MCF 10A (cell line): ENCODE measurements at regions not wholly inside any gene's neighbourhood (a gene's known extent, or its start where the extent isn't known, plus 50 kb on each side); places are given as distances from the start of the nearest gene placed in this dataset.

Experiments
- BruUV-seq: library from RNA; stranded (reverse); fragments of 400-500 nt; replicated peaks from 2 replicates; lab custom pipeline; 2021; lab: Mats Ljungman, UMichigan
- CTCF ChIA-PET: fragments of 300-600 bp; sonication (Branson Sonifier 250); formaldehyde crosslinking; extraction: SDS; loops from one replicate; lab custom pipeline; 2021; ENCODE audit warnings: antibody characterized with exemption, inconsistent platforms; lab: Yijun Ruan, JAX
- POLR2A ChIA-PET: fragments of 300-600, 350-650 bp; sonication (Branson Sonifier 250); formaldehyde crosslinking; extraction: SDS; loops from one replicate; lab custom pipeline; 2020; ENCODE audit warnings: antibody characterized with exemption, inconsistent platforms; lab: Yijun Ruan, JAX
- DNase-seq: peaks from one replicate; pipeline ENCODE4 v3.0.0-alpha.2; 2018; ENCODE audit not compliant: unreplicated experiment
- H3K27ac Mint-ChIP-seq: one replicate; pipeline ENCODE4 v1.8.0; 2022; ENCODE audit warnings: mild to moderate bottlenecking, low read depth, mixed read lengths; ENCODE audit not compliant: unreplicated experiment
- H3K27me3 Mint-ChIP-seq: one replicate; pipeline ENCODE4 v1.8.0; 2022; ENCODE audit warnings: mixed read lengths; ENCODE audit not compliant: insufficient read depth, unreplicated experiment
- H3K36me3 Mint-ChIP-seq: one replicate; pipeline ENCODE4 v1.8.0; 2022; ENCODE audit warnings: mild to moderate bottlenecking, moderate library complexity, mixed read lengths; ENCODE audit not compliant: insufficient read depth, unreplicated experiment
- H3K4me1 Mint-ChIP-seq: one replicate; pipeline ENCODE4 v1.8.0; 2022; ENCODE audit warnings: mixed read lengths; ENCODE audit not compliant: insufficient read depth, unreplicated experiment
- H3K4me3 Mint-ChIP-seq: one replicate; pipeline ENCODE4 v1.8.0; 2022; ENCODE audit warnings: mild to moderate bottlenecking, moderate library complexity, mixed read lengths; ENCODE audit not compliant: unreplicated experiment
- H3K9me3 Mint-ChIP-seq: one replicate; pipeline ENCODE4 v1.8.0; 2022; ENCODE audit warnings: mixed read lengths; ENCODE audit not compliant: unreplicated experiment
- intact Hi-C: fragments of 100-400 bp; cut with micrococcal nuclease; formaldehyde crosslinking; loops from 2 replicates; pipeline ENCODE4 v1.14.1; 2022
- TF ChIP-seq, protein P1 (sequence below): fragments of 200-600 bp; IDR thresholded peaks from one replicate; pipeline ENCODE4 v1.8.0; 2022; ENCODE audit warnings: antibody characterized with exemption, mild to moderate bottlenecking; ENCODE audit not compliant: unreplicated experiment

GRCh38 chr5:52582313-52582712, 205.4 kb upstream of the ITGA1 start:
- DNase-seq = no peak
- intact Hi-C loops = no loop called here
- H3K36me3 Mint-ChIP-seq = no peaks in the 10 kb centered on the region
- ChIA-PET POLR2A (no interaction called here), CTCF (interaction anchor here (0.8 kb wide), 1 partner anchor 9 kb away, joined by 4 read pairs; no protein-coding TSS in a partner anchor)
- H3K4me3 Mint-ChIP-seq = no peak overlapping the region
- H3K4me1 Mint-ChIP-seq = peaks cover 9% of the 10 kb centered on the region
- H3K9me3 Mint-ChIP-seq = no peaks in the 10 kb centered on the region
- peaks cover 50% of the 10 kb centered on the region for H3K27me3 Mint-ChIP-seq
- no peak overlapping the region for H3K27ac Mint-ChIP-seq
- BruUV-seq = no TSS peak
- TF ChIP-seq, protein P1, sequence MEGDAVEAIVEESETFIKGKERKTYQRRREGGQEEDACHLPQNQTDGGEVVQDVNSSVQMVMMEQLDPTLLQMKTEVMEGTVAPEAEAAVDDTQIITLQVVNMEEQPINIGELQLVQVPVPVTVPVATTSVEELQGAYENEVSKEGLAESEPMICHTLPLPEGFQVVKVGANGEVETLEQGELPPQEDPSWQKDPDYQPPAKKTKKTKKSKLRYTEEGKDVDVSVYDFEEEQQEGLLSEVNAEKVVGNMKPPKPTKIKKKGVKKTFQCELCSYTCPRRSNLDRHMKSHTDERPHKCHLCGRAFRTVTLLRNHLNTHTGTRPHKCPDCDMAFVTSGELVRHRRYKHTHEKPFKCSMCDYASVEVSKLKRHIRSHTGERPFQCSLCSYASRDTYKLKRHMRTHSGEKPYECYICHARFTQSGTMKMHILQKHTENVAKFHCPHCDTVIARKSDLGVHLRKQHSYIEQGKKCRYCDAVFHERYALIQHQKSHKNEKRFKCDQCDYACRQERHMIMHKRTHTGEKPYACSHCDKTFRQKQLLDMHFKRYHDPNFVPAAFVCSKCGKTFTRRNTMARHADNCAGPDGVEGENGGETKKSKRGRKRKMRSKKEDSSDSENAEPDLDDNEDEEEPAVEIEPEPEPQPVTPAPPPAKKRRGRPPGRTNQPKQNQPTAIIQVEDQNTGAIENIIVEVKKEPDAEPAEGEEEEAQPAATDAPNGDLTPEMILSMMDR = no peak

GRCh38 chr5:52587131-52587530, 200.6 kb upstream of the ITGA1 start:
- Mint-ChIP-seq H3K9me3 (no peaks in the 10 kb centered on the region), H3K27ac (no peak overlapping the region), H3K4me1 (no peaks in the 10 kb centered on the region), H3K36me3 (no peaks in the 10 kb centered on the region), H3K27me3 (peaks cover 58% of the 10 kb centered on the region), H3K4me3 (no peak overlapping the region)
- ChIA-PET CTCF (no interaction called here), POLR2A (no interaction called here)
- TF ChIP-seq, protein P1 = no peak
- no peak for DNase-seq
- BruUV-seq = no TSS peak
- intact Hi-C loops = no loop called here

- Mint-ChIP-seq H3K36me3 (no peaks in the 10 kb centered on the region), H3K9me3 (no peaks in the 10 kb centered on the region), H3K27me3 (peaks cover 86% of the 10 kb centered on the region), H3K4me1 (no peaks in the 10 kb centered on the region), H3K27ac (no peak overlapping the region), H3K4me3 (no peak overlapping the region)
- intact Hi-C loops = no loop called here
- ChIA-PET CTCF (no interaction called here), POLR2A (no interaction called here)
- no peak for DNase-seq
- no TSS peak for BruUV-seq
- TF ChIP-seq, protein P1 = no peak
Measured at GRCh38 chr5:52597625-52598024, 190.1 kb upstream of the ITGA1 start.

GRCh38 chr5:52598968-52599367, 188.7 kb upstream of the ITGA1 start:
- no peaks in the 10 kb centered on the region for H3K9me3 Mint-ChIP-seq
- no peak for DNase-seq
- H3K27me3 Mint-ChIP-seq = peaks cover 86% of the 10 kb centered on the region
- H3K4me3 Mint-ChIP-seq = no peak overlapping the region
- H3K4me1 Mint-ChIP-seq = no peaks in the 10 kb centered on the region
- intact Hi-C loops = no loop called here
- BruUV-seq = no TSS peak
- ChIA-PET POLR2A (no interaction called here), CTCF (no interaction called here)
- H3K27ac Mint-ChIP-seq = no peak overlapping the region
- H3K36me3 Mint-ChIP-seq = no peaks in the 10 kb centered on the region
- TF ChIP-seq, protein P1 = no peak
